ENCODE measurements at regions not wholly inside any gene's neighbourhood (a gene's known extent, or its start where the extent isn't known, plus 50 kb on each side); places are given as distances from the start of the nearest gene placed in this dataset.

GRCh38 chr15:93837450-93837849 is 393.9 kb upstream of the MCTP2 start:
- no peak for TF ChIP-seq CTCF (IDR thresholded peaks at IDR 0.05; ENCODE audit: insufficient read depth, low read depth, low read length)
- no peak for TF ChIP-seq EZH2 (IDR thresholded peaks at IDR 0.05; ENCODE audit: insufficient read depth, low read length)
